SK-N-SH (cell line): ENCODE measurements at regions not wholly inside any gene's neighbourhood (a gene's known extent, or its start where the extent isn't known, plus 50 kb on each side); places are given as distances from the start of the nearest gene placed in this dataset.

ENCODE experiments used
- CTCF ChIA-PET: fragments of 300-600, 350-600 bp; formaldehyde crosslinking; extraction: SDS; loops from one replicate; lab custom pipeline; 2021; lab: Yijun Ruan, JAX
- POLR2A ChIA-PET: fragments of 350-600 bp; sonication (Branson Sonifier 250); formaldehyde crosslinking; extraction: SDS; loops from one replicate; lab custom pipeline; 2020; ENCODE audit warnings: antibody characterized with exemption, inconsistent platforms; lab: Yijun Ruan, JAX
- DNase-seq: peaks from one replicate; pipeline ENCODE4 v3.0.0; 2012
- H2AFZ ChIP-seq: fragments of 200-600 bp; sonication (generic); 2 replicates; pipeline ENCODE4 v1.8.1; 2016; ENCODE audit warnings: antibody characterized with exemption, mild to moderate bottlenecking, low read depth
- H3F3A ChIP-seq: fragments of 200-600 bp; sonication (generic); replicated peaks from 2 replicates; pipeline ENCODE3; 2016; ENCODE audit warnings: antibody characterized with exemption, mild to moderate bottlenecking; ENCODE audit not compliant: insufficient read depth
- H3K27ac ChIP-seq, 2 experiments: fragments of 200-500 bp in 1 of 2; fragments of 200-600 bp in 1 of 2; sonication (Bioruptor generic) in 1 of 2; sonication (generic), shearing (Covaris generic) in 1 of 2; 2 replicates each; pipeline versions ENCODE4 v1.5.1 to v1.6.1; 2014 to 2016; ENCODE audit warnings: low read depth in 2 of 2, inconsistent platforms in 1 of 2, low read length in 1 of 2, mild to moderate bottlenecking in 1 of 2, mixed read lengths in 1 of 2
- H3K27me3 ChIP-seq: fragments of 200-600 bp; sonication (generic), shearing (Covaris generic); 2 replicates; pipeline ENCODE4 v1.6.1; 2016; ENCODE audit warnings: mixed run types; ENCODE audit not compliant: insufficient read depth
- H3K36me3 ChIP-seq, 2 experiments: fragments of 200-500 bp in 1 of 2; fragments of 200-600 bp in 1 of 2; sonication (Bioruptor generic) in 1 of 2; sonication (generic) in 1 of 2; replicated peaks in 1 of 2; 2 replicates each; pipeline versions ENCODE3 to v1.5.1; 2014 to 2016; ENCODE audit warnings: low read length in 1 of 2, mild to moderate bottlenecking in 1 of 2; ENCODE audit not compliant: insufficient read depth in 2 of 2, control insufficient read depth in 1 of 2
- H3K4me1 ChIP-seq, 2 experiments: fragments of 200-500 bp in 1 of 2; fragments of 200-600 bp in 1 of 2; sonication (Bioruptor generic) in 1 of 2; sonication (generic), shearing (Covaris generic) in 1 of 2; 2 replicates each; pipeline versions ENCODE4 v1.5.1 to v1.6.1; 2014 to 2016; ENCODE audit warnings: low read depth in 1 of 2, low read length in 1 of 2, mixed run types in 1 of 2; ENCODE audit not compliant: insufficient read depth in 2 of 2, control insufficient read depth in 1 of 2
- H3K4me2 ChIP-seq: fragments of 200-600 bp; sonication (generic), shearing (Covaris generic); 2 replicates; pipeline ENCODE4 v1.6.1; 2017; ENCODE audit warnings: mixed run types
- H3K4me3 ChIP-seq, 2 experiments: fragments of 200-500 bp in 1 of 2; fragments of 200-600 bp in 1 of 2; sonication (Bioruptor generic) in 1 of 2; sonication (generic), shearing (Covaris generic) in 1 of 2; 2 replicates each; pipeline versions ENCODE4 v1.5.1 to v1.8.1; 2014 to 2016; ENCODE audit warnings: low read depth in 2 of 2, inconsistent platforms in 1 of 2, low read length in 1 of 2, mild to moderate bottlenecking in 1 of 2, mixed read lengths in 1 of 2, moderate library complexity in 1 of 2
- H3K79me2 ChIP-seq: fragments of 200-600 bp; sonication (generic); 2 replicates; pipeline ENCODE4 v1.8.1; 2017; ENCODE audit warnings: mild to moderate bottlenecking; ENCODE audit not compliant: insufficient read depth
- H3K9ac ChIP-seq: fragments of 200-600 bp; sonication (generic); 2 replicates; pipeline ENCODE4 v1.6.1; 2017; ENCODE audit warnings: mixed run types
- H3K9me2 ChIP-seq: fragments of 200-600 bp; sonication (generic); 2 replicates; pipeline ENCODE4 v1.6.1; 2017; ENCODE audit warnings: mixed run types
- H3K9me3 ChIP-seq: fragments of 200-600 bp; sonication (generic); 2 replicates; pipeline ENCODE4 v1.6.1; 2017; ENCODE audit warnings: mixed run types, mild to moderate bottlenecking, moderate library complexity
- H4K20me1 ChIP-seq: fragments of 200-600 bp; sonication (generic); 2 replicates; pipeline ENCODE4 v1.6.1; 2017; ENCODE audit warnings: mild to moderate bottlenecking, mixed run types; ENCODE audit not compliant: insufficient read depth
- CTCF ChIP-seq: fragments of 200-600 bp; sonication (generic); IDR thresholded peaks from 2 replicates; pipeline ENCODE4 v1.6.1; 2017; ENCODE audit warnings: antibody characterized with exemption, mild to moderate bottlenecking, moderate library complexity
- ELF1 ChIP-seq: IDR thresholded peaks from 2 replicates; pipeline ENCODE4 v1.4.0; 2012
- EP300 ChIP-seq, 2 experiments: IDR thresholded peaks; 2 replicates each; pipeline versions ENCODE4 v1.4.0 to v1.6.1; 2012; ENCODE audit warnings: borderline replicate concordance in 1 of 2, low read depth in 1 of 2, low read length in 1 of 2
- GABPA ChIP-seq: IDR thresholded peaks from 2 replicates; pipeline ENCODE4 v1.4.0; 2012; ENCODE audit warnings: low read depth, mild to moderate bottlenecking
- NFIC ChIP-seq: IDR thresholded peaks from 2 replicates; pipeline ENCODE4 v1.4.0; 2012; ENCODE audit warnings: borderline replicate concordance
- NRF1 ChIP-seq: IDR thresholded peaks from 2 replicates; pipeline ENCODE4 v1.6.1; 2012; ENCODE audit warnings: low read depth, mild to moderate bottlenecking, low read length
- PBX3 ChIP-seq: IDR thresholded peaks from 2 replicates; pipeline ENCODE4; 2012
- RCOR1 ChIP-seq: fragments of 150-350 bp; IDR thresholded peaks from 2 replicates; pipeline ENCODE4 v1.6.1; 2017; ENCODE audit warnings: antibody characterized with exemption, low read length
- RFX5 ChIP-seq: IDR thresholded peaks from 2 replicates; pipeline ENCODE4 v1.6.1; 2012; ENCODE audit warnings: mild to moderate bottlenecking, improper control_type of control experiment, low read length
- SMC3 ChIP-seq: IDR thresholded peaks from 2 replicates; pipeline ENCODE4 v1.6.1; 2012; ENCODE audit warnings: low read depth, low read length, improper control_type of control experiment
- TAF1 ChIP-seq: IDR thresholded peaks from 2 replicates; pipeline ENCODE4 v1.6.1; 2012; ENCODE audit warnings: low read depth, mild to moderate bottlenecking, low read length, moderate library complexity, borderline replicate concordance
- TCF12 ChIP-seq: IDR thresholded peaks from 2 replicates; pipeline ENCODE4 v1.4.0; 2012
- YY1 ChIP-seq: IDR thresholded peaks from 2 replicates; pipeline ENCODE4 v1.4.0; 2012; ENCODE audit warnings: low read depth, mild to moderate bottlenecking
- ZBTB33 ChIP-seq: IDR thresholded peaks from 2 replicates; pipeline ENCODE4 v1.4.0; 2012; ENCODE audit warnings: low read depth, borderline replicate concordance
- WGBS: methylation state at CpG from one replicate; pipeline ENCODE4 v1.1.6; 2017; ENCODE audit warnings: low lambda C conversion rate; 5-methylcytosine and 5-hydroxymethylcytosine counted together

GRCh38 chr5:103486739-103487138 is 75.8 kb downstream of the NUDT12 start:
- 88% methylated on average over 5 of the region's 5 CpGs for WGBS
- Histone ChIP-seq H4K20me1 (no peaks in the 10 kb centered on the region), H3K9me3 (no peaks in the 10 kb centered on the region), H3K27ac (peak overlapping the region in 1 of 2 experiments; percentile 55; a peak in 2 of 4 replicates), H2AFZ (no peak overlapping the region), H3K9me2 (no peaks in the 10 kb centered on the region), H3K9ac (no peak overlapping the region), H3K4me3 (no peak overlapping the region), H3F3A (no peaks in the 10 kb centered on the region), H3K27me3 (no peaks in the 10 kb centered on the region), H3K36me3 (no peaks in the 10 kb centered on the region), H3K79me2 (no peaks in the 10 kb centered on the region), H3K4me1 (peaks cover 0 to 15% of the 10 kb centered on the region in 2 experiments; a peak in 2 of 4 replicates), H3K4me2 (no peak overlapping the region)
- no peak for DNase-seq
- TF ChIP-seq PBX3: no peak
- ChIA-PET CTCF (interaction anchor here (0.9 to 1.6 kb wide), 4 partner anchors 12 to 46 kb away, joined by 3 to 5 read pairs (median 4); no protein-coding TSS in a partner anchor), POLR2A (interaction anchor here (0.7 kb wide), 1 partner anchor 227 kb away, joined by 3 read pairs; no protein-coding TSS in a partner anchor)

- CTCF ChIA-PET: interaction anchor here (1.3 kb wide), 1 partner anchor 17 kb away, joined by 3 read pairs; no protein-coding TSS in a partner anchor
Observed at GRCh38 chr5:103480246-103480645, 82.3 kb downstream of the NUDT12 start.

GRCh38 chr5:103477678-103478077 is 84.9 kb downstream of the NUDT12 start:
- Histone ChIP-seq H3K27ac (no peak overlapping the region), H3K4me3 (no peak overlapping the region), H3K79me2 (no peaks in the 10 kb centered on the region), H3K9ac (no peak overlapping the region), H3K9me3 (no peaks in the 10 kb centered on the region), H3K36me3 (no peaks in the 10 kb centered on the region), H4K20me1 (no peaks in the 10 kb centered on the region), H2AFZ (no peak overlapping the region), H3F3A (peaks cover 4% of the 10 kb centered on the region), H3K4me2 (no peak overlapping the region), H3K27me3 (no peaks in the 10 kb centered on the region), H3K4me1 (no peaks in the 10 kb centered on the region; a peak in 2 of 4 replicates), H3K9me2 (no peaks in the 10 kb centered on the region)
- DNase-seq: no peak
- 100% methylated on average over 1 of the region's 1 CpG for WGBS
- ChIA-PET CTCF (interaction anchor here (0.6 to 5.5 kb wide), 5 partner anchors 70 to 262 kb away, joined by 3 to 101 read pairs (median 5); no protein-coding TSS in a partner anchor), POLR2A (no interaction called here)
- TF ChIP-seq SMC3 (no peak), TCF12 (no peak), PBX3 (no peak), RCOR1 (no peak), NFIC (no peak), ELF1 (no peak), EP300 (IDR thresholded peaks at IDR 0.05; ENCODE audit: borderline replicate concordance in 1 of 2, low read depth in 1 of 2, low read length in 1 of 2) (no peak), RFX5 (no peak), NRF1 (no peak), ZBTB33 (no peak)

More at GRCh38 chr5:103480246-103480645, 82.3 kb downstream of the NUDT12 start:
- H3F3A ChIP-seq: no peaks in the 10 kb centered on the region
- H3K79me2 ChIP-seq: no peaks in the 10 kb centered on the region
- H4K20me1 ChIP-seq: no peaks in the 10 kb centered on the region
- POLR2A ChIA-PET: no interaction called here
- no peak overlapping the region for H3K4me2 ChIP-seq
- H3K9ac ChIP-seq: no peak overlapping the region
- TF ChIP-seq CTCF (no peak), YY1 (no peak), GABPA (no peak), TAF1 (no peak)
- no peaks in the 10 kb centered on the region for H3K36me3 ChIP-seq
- H3K9me2 ChIP-seq: no peaks in the 10 kb centered on the region
- no peak for DNase-seq
- H3K27ac ChIP-seq: no peak overlapping the region
- no peaks in the 10 kb centered on the region for H3K4me1 ChIP-seq
- H3K27me3 ChIP-seq: no peaks in the 10 kb centered on the region
- no peak overlapping the region for H2AFZ ChIP-seq
- H3K9me3 ChIP-seq: no peaks in the 10 kb centered on the region
- 81% methylated on average over 3 of the region's 3 CpGs for WGBS
- H3K4me3 ChIP-seq: no peak overlapping the region
